MM.1S (cell line): ENCODE measurements at regions not wholly inside any gene's neighbourhood (a gene's known extent, or its start where the extent isn't known, plus 50 kb on each side); places are given as distances from the start of the nearest gene placed in this dataset.

Experiments
- EZH2 ChIP-seq: fragments of 300-600 bp; sonication (generic); optimal IDR thresholded peaks from 2 replicates; pipeline ENCODE3; 2017; ENCODE audit warnings: low read depth, mild to moderate bottlenecking, antibody characterized with exemption, low read length, mixed read lengths
- TF ChIP-seq, protein P1 (sequence below): fragments of 300-600 bp; sonication (generic); IDR thresholded peaks from 2 replicates; pipeline ENCODE4 v1.5.1; 2016; ENCODE audit warnings: antibody characterized with exemption, low read length, mixed read lengths

DNA sequence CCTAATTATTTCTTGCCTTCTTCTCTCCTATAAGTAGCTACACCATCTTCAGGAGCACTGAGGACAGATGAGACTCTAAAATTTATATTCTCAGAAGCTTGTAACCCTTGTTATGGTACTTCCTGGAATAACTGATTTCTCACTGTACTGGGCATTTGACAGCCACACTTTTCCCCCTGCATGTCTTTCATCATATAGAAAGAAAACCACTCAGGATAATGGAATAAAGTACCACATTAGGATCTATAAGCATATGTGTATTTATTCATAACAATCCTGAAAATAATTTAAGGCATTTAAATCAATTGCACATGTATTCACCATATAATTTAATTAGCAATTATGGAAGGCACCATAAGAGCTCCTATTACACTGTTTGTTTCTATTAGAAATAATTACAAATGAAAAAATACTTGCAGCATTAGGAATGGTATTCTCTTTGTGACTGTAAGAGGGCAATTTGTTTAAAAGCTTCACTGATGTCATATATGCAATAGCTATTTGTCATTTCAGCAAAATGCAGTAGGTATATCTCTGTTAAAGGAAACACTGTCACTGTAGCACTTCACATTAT lies 216.9 kb upstream of the FSHR start:
- TF ChIP-seq, protein P1, sequence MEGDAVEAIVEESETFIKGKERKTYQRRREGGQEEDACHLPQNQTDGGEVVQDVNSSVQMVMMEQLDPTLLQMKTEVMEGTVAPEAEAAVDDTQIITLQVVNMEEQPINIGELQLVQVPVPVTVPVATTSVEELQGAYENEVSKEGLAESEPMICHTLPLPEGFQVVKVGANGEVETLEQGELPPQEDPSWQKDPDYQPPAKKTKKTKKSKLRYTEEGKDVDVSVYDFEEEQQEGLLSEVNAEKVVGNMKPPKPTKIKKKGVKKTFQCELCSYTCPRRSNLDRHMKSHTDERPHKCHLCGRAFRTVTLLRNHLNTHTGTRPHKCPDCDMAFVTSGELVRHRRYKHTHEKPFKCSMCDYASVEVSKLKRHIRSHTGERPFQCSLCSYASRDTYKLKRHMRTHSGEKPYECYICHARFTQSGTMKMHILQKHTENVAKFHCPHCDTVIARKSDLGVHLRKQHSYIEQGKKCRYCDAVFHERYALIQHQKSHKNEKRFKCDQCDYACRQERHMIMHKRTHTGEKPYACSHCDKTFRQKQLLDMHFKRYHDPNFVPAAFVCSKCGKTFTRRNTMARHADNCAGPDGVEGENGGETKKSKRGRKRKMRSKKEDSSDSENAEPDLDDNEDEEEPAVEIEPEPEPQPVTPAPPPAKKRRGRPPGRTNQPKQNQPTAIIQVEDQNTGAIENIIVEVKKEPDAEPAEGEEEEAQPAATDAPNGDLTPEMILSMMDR, result no peak
- TF ChIP-seq EZH2, result no peak
